Epithelial cell of prostate (primary cell): ENCODE measurements at regions not wholly inside any gene's neighbourhood (a gene's known extent, or its start where the extent isn't known, plus 50 kb on each side); places are given as distances from the start of the nearest gene placed in this dataset.

Source experiments
- DNase-seq: peaks from one replicate; pipeline ENCODE4 v3.0.0-alpha.2; 2011; ENCODE audit warnings: low read depth, low spot score
- H3K27ac ChIP-seq: fragments of 450-650 bp; 2 replicates; pipeline ENCODE4 v1.5.1; 2017; ENCODE audit warnings: mild to moderate bottlenecking

DNA sequence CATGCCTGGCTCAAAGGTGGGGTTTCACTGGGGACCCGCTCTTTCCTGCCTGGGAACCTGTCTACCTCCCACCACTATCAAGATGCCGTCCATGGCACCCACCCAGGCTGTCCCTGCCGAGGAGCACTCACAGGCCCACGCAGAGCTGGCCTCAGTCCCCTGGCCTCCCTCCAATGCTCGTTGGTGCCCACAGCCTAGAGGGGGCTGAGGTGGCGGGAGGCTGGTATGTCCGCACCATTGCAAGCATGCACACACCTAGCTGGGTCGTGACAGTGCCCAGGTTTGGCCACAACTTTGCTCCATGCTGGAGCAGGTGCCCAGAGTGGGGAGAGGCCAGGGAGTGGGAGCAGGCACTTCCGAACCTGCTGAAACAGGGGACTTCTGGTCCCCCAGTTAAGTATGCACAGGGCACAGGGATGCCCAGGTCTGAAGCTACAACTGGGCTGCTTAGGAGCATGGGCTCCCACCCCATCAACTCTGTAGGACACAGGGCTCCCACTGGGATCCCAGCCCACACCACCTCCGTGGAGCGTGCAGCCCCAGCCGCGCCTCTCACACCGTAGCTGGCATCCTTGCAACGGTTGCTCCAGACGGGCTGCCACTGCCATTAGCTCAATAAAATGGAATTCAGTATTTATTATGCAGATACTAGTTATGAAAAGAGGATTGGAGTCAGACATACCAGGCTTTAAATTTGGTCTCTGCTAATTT lies 1376.1 kb upstream of the TENM3 start:
- H3K27ac ChIP-seq, result no peak overlapping the region
- no peak for DNase-seq

GRCh38 chr4:180870623-180871022 lies 1372.6 kb upstream of the TENM3 start:
- H3K27ac ChIP-seq, result no peak overlapping the region
- no peak for DNase-seq

- no peak overlapping the region for H3K27ac ChIP-seq
- no peak for DNase-seq
Measured at GRCh38 chr4:180898305-180898704, 1344.9 kb upstream of the TENM3 start.

- no peak for DNase-seq
- H3K27ac ChIP-seq, result no peak overlapping the region
Measured at GRCh38 chr4:180900781-180901180, 1342.4 kb upstream of the TENM3 start.

DNA sequence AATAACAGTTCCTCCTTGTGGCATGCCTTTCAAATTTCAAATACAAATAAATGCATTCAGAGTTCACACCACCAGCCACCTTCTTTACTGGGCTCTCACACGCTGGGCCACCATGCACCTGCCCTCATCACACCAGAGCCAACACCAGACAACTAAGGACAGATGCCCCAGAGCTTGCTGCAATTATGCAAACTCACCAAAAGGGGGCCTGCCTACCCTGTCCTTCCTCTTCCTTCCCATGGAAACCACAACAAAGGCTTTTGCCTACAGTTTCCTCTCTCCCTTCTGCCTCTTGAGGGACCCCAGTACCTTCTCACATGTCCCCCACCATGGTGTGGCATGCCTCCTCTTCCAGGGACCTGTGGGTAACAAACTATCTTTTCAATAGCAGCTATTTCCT lies 1333.9 kb upstream of the TENM3 start:
- DNase-seq, result no peak
- H3K27ac ChIP-seq, result no peak overlapping the region

DNA sequence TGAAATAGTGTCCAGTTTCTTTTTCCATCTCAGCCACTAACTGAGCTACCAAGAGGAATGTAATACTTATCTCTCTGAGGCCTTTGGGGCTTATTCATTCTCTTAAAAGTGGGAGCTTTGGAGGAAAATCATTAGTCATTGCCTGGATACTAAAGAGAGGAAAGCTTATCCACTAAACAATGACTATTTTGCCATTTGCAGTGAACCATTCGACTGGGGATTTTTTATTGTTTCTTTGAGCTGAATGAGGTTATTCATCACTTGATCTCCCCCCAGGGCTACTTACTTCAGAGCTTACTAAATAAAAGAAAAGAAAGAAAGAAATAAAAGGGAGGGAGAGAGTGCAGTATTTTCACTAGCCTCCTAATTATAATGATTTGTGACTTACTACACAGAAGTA lies 1329.5 kb upstream of the TENM3 start:
- no peak for DNase-seq
- H3K27ac ChIP-seq, result peak overlapping the region; percentile 4

DNA sequence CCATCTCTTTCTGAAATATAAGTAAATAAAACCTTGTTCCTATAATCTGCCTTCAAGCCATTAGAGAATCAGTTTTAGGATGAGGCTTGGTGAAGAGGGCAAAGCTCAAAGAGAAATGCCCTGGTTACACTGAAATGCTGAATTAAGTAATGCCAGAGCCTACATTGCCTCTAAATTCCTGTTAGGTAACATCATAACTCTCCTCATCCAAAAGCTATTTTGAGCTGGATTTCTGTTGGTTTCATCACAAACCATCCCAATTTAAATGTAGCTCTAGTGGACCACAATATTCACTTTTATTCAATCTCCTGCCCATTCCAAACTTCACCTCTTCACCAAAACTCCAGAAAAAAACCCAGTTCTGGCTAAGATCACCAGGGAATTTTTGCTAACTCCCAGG lies 1319.7 kb upstream of the TENM3 start:
- H3K27ac ChIP-seq, result peak overlapping the region; percentile 50
- no peak for DNase-seq

DNA sequence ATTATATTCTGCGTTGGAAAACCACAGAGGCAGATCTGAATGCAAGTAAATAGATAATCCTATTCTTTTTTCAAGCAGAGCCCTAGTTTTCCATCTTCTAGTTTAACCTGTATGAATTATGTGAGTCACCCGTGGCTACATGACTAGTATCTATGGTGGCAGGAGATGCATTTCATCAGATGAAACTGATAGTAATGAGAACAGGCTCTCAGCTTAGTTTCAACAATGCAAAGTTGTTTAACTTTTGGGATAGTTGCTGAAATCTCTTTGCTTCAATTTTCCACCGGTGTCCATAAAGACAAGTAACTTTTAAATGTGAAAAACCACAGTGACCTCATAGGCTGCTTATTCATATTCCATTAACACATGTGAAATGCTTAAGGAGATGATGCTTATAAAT lies 1317.4 kb upstream of the TENM3 start:
- peak overlapping the region; percentile 52 for H3K27ac ChIP-seq
- DNase-seq, result peak; percentile 27

DNA sequence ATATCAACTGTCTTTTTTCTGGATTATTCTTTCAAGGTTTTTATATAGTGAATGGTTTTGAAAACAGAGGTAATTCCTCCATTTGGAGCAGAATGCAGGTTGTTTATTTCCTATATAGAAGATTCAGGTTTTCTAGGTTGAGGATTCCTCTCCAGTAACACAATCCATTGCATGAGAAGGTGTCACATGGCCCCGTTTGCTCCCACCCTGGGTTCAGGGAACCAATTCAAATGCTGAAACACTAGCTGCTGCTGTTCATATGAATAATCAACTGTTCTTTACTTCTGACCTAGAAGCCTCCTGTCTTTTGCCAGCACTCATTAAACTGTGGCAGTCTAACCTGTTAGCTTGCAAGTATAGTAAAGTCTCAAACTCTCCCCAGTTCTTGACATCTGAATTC lies 1316.9 kb upstream of the TENM3 start:
- DNase-seq, result no peak

DNA sequence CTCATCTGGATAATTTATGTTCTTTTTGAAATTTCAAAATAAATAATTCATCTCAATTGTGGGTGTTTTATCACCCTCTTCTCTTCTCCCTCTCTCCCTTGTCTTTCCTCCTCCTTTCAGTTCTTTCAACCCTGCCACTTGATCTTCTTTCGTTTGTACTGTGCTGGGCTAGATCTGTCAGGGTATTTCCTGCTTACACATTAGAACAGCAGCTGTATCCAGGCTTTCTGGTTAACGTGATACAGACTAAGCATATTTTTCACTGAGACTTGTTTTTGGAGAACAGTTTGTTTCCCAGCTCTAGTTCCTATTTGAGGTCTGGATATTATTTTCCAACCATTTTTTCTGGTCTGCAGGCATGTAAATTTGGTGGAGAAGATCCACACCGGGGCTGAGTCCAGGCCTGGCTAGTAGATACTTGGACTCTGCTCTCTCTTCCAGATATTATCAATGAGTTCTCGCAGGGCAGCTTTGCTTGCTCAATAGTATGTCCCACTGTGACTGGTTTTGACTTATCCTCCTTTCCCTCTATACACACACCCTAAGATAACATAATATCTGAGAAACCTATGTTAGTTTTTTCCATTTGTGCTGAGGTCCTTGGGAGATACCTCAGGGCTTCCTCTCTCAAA lies 1310.7 kb upstream of the TENM3 start:
- H3K27ac ChIP-seq, result no peak overlapping the region

More for the DNA sequence above, 1316.9 kb upstream of the TENM3 start:
- peak overlapping the region; percentile 52 for H3K27ac ChIP-seq

DNA sequence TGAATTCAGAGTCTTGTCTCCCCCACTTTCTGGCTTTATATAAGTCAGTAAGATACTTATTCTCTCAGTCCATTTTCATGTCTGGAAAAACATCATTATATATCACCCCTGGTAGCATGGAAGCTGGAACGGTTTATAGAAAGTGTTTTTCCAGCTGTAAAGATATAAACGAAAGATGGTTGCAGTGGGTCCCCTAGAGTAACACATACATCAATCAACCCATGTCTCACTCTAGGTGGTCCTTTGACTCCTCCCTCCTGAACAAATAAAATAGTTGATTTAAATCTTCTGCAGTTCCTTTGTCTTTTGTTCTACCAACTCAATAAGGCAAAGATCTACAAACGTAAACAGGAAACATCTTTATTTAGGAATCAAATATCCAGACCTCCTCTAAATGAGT lies 1306.1 kb upstream of the TENM3 start:
- no peak overlapping the region for H3K27ac ChIP-seq
- DNase-seq, result no peak

More for the DNA sequence above, 1310.7 kb upstream of the TENM3 start:
- no peak for DNase-seq

- H3K27ac ChIP-seq, result no peak overlapping the region
- DNase-seq, result no peak
Measured at GRCh38 chr4:180940680-180941079, 1302.5 kb upstream of the TENM3 start.

- H3K27ac ChIP-seq, result no peak overlapping the region
- DNase-seq, result no peak
Measured at GRCh38 chr4:180942367-180942916, 1300.8 kb upstream of the TENM3 start.

DNA sequence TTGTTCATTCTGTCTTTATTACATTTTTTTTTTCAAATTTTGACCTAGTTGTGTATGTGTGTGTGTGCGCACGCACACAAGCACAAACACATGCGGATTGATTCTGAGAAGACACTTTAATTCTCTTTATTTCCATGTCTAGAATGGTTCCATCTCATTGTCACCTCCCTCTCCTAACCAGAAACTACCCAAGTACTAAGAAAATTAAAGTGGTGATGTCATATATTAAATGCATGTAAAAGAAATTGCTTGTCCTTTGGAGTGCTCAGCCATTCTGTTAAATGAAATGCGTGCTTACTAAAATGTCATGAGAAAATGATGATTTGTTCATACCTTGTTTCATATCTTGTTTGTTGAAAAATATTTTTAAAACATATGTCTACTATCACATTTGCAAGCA lies 1297.0 kb upstream of the TENM3 start:
- H3K27ac ChIP-seq, result no peak overlapping the region
- no peak for DNase-seq

GRCh38 chr4:180947425-180947824 lies 1295.8 kb upstream of the TENM3 start:
- H3K27ac ChIP-seq, result no peak overlapping the region
- DNase-seq, result no peak

DNA sequence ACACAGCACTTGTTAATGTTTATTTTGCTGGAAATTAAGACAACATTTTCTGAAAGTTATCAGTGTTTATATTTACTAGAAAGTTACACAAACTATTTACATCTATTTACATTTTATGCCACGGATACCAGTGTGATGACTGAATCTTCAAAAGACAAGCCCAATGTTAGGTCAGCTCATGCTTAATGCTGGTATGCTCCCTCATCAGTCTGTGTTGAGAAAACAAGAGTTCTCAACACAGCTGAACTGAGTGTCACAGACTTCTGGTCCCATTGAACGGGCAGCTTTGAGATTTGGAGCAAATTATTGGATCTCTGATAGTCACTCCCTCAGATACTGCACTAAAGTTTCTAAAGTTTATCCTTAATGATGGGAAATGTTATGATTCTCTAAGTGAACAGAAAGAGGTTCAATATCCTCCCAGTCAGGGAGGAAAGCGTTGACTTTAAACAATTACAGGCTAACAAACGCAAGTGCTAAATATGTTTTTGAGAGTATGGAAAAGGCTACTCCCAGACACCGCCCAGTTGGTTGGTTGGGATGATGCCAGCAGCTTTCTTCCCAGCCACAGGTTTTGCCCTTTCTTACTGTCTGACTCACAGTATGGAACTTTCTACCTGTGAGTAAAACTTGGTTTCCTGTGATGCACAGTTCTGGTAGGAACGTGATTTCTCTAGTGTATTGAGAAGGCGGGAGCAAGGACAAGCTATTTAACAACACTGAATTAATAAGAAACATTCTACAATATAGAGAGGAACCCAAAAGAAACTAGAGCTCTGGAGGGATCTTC lies 1293.6 kb upstream of the TENM3 start:
- peak overlapping the region; percentile 17 for H3K27ac ChIP-seq
- peak; percentile 12 for DNase-seq

DNA sequence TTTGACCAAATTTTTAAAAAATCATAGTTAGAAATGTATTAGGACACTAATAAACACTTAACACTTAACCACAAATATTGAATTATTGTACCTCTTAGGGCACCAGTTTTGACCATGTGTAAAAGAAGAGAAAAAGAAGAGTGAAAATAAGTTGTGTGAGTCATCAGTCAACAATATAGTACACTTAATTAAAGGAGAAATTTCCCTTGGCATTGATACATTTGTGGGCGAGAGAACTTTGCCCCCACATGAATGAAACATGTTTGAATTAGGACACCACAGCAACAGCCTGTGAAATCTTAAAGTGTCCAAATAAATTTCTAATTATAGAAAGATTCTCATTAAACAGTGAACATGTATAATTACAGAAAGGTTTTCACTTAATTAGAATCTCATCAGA lies 1292.8 kb upstream of the TENM3 start:
- DNase-seq, result no peak
- H3K27ac ChIP-seq, result peak overlapping the region; percentile 17

DNA sequence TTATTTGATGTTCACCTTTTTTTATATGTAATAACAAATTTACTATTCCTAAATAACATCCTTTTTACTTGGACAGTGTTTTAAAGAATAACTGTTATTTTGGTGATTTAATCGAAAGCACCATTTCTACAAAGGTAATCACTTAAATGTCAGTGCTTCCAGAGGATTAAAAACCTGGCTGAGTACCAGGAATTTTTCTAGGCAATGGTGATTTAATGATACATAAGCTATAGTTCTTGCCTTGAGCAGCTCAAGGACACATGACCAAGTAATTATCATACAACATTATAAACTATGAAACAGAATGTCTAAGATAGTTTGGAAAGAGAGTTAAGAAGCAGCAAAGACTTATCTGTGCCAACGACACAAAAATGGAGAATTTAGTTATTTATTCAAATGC lies 1291.9 kb upstream of the TENM3 start:
- H3K27ac ChIP-seq, result no peak overlapping the region
- DNase-seq, result no peak

GRCh38 chr4:180953572-180953971 lies 1289.6 kb upstream of the TENM3 start:
- no peak for DNase-seq
- no peak overlapping the region for H3K27ac ChIP-seq

- DNase-seq, result no peak
Measured at GRCh38 chr4:180960743-180961401, 1282.3 kb upstream of the TENM3 start.

More at GRCh38 chr4:180960743-180961401, 1282.3 kb upstream of the TENM3 start:
- no peak overlapping the region for H3K27ac ChIP-seq
